Calu3 (cell line): ENCODE measurements at regions not wholly inside any gene's neighbourhood (a gene's known extent, or its start where the extent isn't known, plus 50 kb on each side); places are given as distances from the start of the nearest gene placed in this dataset.

Source experiments
- BruUV-seq: library from RNA; stranded (reverse); fragments of 400-500 nt; replicated peaks from 2 replicates; lab custom pipeline; 2021; lab: Mats Ljungman, UMichigan
- CTCF ChIA-PET: fragments of 300-600 bp; sonication (Branson Sonifier 250); formaldehyde crosslinking; loops from one replicate; lab custom pipeline; 2022; ENCODE audit warnings: antibody characterized with exemption; lab: Charles Lee
- DNase-seq: peaks from one replicate; pipeline ENCODE4 v3.0.0; 2022
- H3K27ac Mint-ChIP-seq: one replicate; pipeline ENCODE4 v1.8.0; 2022; ENCODE audit warnings: mixed read lengths; ENCODE audit not compliant: unreplicated experiment
- H3K27me3 Mint-ChIP-seq: one replicate; pipeline ENCODE4 v1.8.0; 2022; ENCODE audit warnings: mixed read lengths; ENCODE audit not compliant: unreplicated experiment
- H3K36me3 Mint-ChIP-seq: one replicate; pipeline ENCODE4 v1.8.0; 2022; ENCODE audit warnings: mild to moderate bottlenecking, moderate library complexity, mixed read lengths; ENCODE audit not compliant: insufficient read depth, unreplicated experiment
- H3K4me1 Mint-ChIP-seq: one replicate; pipeline ENCODE4 v1.8.0; 2022; ENCODE audit warnings: mild to moderate bottlenecking, low read depth, mixed read lengths; ENCODE audit not compliant: unreplicated experiment
- H3K4me3 Mint-ChIP-seq: one replicate; pipeline ENCODE4 v1.8.0; 2022; ENCODE audit warnings: mild to moderate bottlenecking, low read depth, moderate library complexity, mixed read lengths; ENCODE audit not compliant: unreplicated experiment
- H3K9me3 Mint-ChIP-seq: one replicate; pipeline ENCODE4 v1.8.0; 2022; ENCODE audit warnings: low read depth, mixed read lengths; ENCODE audit not compliant: unreplicated experiment
- intact Hi-C: fragments of 100-400 bp; cut with micrococcal nuclease; formaldehyde crosslinking; loops from one replicate; pipeline ENCODE4 v1.10.0; 2022; ENCODE audit not compliant: unreplicated experiment
- TF ChIP-seq, protein P1 (sequence below): fragments of 200-600 bp; IDR thresholded peaks from one replicate; pipeline ENCODE4 v1.8.0; 2022; ENCODE audit warnings: antibody characterized with exemption; ENCODE audit not compliant: unreplicated experiment

DNA sequence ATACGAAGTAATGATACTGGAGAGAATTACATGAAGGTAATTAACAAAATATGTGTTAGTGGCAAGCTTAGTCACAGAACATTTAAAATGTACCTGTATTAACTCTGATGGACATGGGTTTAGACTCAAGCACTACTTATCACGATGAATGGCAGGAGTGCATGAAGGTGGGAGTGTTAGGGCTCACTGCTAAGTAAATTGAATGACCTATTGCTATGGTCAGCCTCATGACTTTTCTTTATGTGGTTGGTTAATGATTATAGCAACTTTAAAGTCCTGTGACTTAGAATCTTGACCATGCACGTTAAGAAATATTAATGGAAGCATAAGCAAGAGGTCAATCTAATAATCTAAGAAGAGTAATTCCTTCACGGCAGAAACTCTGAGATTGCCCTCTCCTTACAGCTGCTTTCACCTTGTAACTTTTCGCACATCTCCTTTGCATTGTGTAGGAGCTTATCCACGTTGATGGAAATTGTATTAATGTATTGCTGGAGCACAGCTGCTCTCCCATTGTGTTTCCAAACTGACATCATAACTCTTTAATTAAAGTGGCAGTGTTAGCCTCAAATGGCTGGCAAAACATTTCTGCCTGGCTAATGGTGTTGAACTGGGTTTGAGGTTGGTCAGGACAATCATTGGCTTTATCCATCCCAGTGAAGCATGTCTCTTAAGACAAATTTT, 114.5 kb downstream of the RXFP2 start:
- no peaks in the 10 kb centered on the region for H3K9me3 Mint-ChIP-seq
- no TSS peak for BruUV-seq
- no peak overlapping the region for H3K4me3 Mint-ChIP-seq
- intact Hi-C loops: no loop called here
- H3K27me3 Mint-ChIP-seq: peaks cover 17% of the 10 kb centered on the region
- CTCF ChIA-PET: no interaction called here
- no peaks in the 10 kb centered on the region for H3K36me3 Mint-ChIP-seq
- H3K27ac Mint-ChIP-seq: no peak overlapping the region
- H3K4me1 Mint-ChIP-seq: no peaks in the 10 kb centered on the region
- DNase-seq: no peak
- TF ChIP-seq, protein P1, sequence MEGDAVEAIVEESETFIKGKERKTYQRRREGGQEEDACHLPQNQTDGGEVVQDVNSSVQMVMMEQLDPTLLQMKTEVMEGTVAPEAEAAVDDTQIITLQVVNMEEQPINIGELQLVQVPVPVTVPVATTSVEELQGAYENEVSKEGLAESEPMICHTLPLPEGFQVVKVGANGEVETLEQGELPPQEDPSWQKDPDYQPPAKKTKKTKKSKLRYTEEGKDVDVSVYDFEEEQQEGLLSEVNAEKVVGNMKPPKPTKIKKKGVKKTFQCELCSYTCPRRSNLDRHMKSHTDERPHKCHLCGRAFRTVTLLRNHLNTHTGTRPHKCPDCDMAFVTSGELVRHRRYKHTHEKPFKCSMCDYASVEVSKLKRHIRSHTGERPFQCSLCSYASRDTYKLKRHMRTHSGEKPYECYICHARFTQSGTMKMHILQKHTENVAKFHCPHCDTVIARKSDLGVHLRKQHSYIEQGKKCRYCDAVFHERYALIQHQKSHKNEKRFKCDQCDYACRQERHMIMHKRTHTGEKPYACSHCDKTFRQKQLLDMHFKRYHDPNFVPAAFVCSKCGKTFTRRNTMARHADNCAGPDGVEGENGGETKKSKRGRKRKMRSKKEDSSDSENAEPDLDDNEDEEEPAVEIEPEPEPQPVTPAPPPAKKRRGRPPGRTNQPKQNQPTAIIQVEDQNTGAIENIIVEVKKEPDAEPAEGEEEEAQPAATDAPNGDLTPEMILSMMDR: no peak

DNA sequence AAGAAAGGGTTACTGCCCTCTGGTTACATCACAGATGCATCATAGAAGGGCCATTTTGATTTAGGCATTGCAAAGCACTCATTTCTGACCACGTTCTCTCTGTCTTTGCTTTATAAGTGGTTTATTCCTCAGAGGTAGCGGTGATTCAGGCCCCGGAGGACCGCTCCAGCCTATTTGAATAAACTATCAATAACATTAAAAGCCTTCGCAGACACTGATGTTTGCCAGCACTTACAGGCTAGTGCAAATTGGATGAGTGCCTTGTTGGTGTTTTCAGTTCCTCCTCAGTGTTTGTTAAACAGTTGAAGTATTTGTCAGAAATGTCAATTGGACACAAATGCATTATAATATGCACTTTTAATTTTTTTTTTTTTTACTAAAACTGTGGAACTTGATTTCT, 120.2 kb downstream of the RXFP2 start:
- Mint-ChIP-seq H3K4me3 (no peak overlapping the region), H3K9me3 (no peaks in the 10 kb centered on the region), H3K4me1 (no peaks in the 10 kb centered on the region), H3K27ac (no peak overlapping the region), H3K27me3 (no peaks in the 10 kb centered on the region), H3K36me3 (no peaks in the 10 kb centered on the region)
- CTCF ChIA-PET: no interaction called here
- BruUV-seq: no TSS peak
- DNase-seq: no peak
- TF ChIP-seq, protein P1: no peak
- intact Hi-C loops: no loop called here

DNA sequence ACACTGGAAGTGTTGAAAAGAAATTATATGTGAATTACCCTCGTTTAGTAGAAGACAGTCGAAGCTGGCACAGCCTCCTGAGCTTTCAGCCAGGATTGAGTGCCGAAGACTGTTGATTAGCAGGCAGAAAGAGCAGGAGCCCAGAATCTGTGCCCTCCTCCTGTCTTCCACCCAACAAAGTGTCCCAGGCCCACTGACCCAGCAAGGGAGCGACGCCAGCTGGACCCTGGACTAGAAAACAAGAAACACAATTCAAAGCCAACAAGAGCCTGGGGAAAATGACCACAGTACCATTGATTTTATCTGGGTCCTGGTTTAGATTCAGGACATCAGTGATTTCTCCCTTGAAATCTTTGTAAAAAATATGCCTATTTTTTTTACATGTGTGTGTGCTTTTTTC, 120.7 kb downstream of the RXFP2 start:
- Mint-ChIP-seq H3K27me3 (no peaks in the 10 kb centered on the region), H3K9me3 (no peaks in the 10 kb centered on the region), H3K4me3 (no peak overlapping the region), H3K4me1 (no peaks in the 10 kb centered on the region), H3K36me3 (no peaks in the 10 kb centered on the region), H3K27ac (no peak overlapping the region)
- CTCF ChIA-PET: no interaction called here
- intact Hi-C loops: no loop called here
- DNase-seq: no peak
- TF ChIP-seq, protein P1: no peak
- BruUV-seq: no TSS peak

DNA sequence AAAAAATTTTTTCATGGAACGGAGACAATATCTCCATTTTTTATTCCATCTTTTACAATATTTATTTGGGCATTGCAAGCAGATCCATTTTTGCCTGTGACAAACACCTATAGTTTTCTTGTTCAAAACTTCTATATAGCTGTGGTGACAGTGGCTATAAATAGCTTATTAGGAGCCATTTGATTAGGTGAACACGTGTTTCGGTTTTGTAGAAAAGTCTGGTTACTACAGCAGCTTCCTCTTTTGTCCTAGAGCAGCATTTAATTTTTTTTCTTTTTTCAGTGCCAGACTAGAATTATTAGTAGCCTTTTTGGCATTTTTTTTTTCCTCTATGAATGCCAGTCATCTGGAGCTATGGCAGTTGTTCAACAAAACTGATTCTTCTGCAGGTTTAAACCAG, 123.5 kb downstream of the RXFP2 start:
- no peaks in the 10 kb centered on the region for H3K36me3 Mint-ChIP-seq

More for the DNA sequence above, 123.5 kb downstream of the RXFP2 start:
- TF ChIP-seq, protein P1: no peak
- no peaks in the 10 kb centered on the region for H3K27me3 Mint-ChIP-seq
- no peaks in the 10 kb centered on the region for H3K9me3 Mint-ChIP-seq
- intact Hi-C loops: no loop called here
- no peak for DNase-seq
- no peak overlapping the region for H3K27ac Mint-ChIP-seq
- H3K4me3 Mint-ChIP-seq: no peak overlapping the region
- BruUV-seq: no TSS peak
- no peaks in the 10 kb centered on the region for H3K4me1 Mint-ChIP-seq
- CTCF ChIA-PET: interaction anchor here (0.8 kb wide), 1 partner anchor 27 kb away, joined by 3 read pairs; no protein-coding TSS in a partner anchor
